Mesenchymal stem cell (in vitro differentiated cells and primary cell): ENCODE measurements at regions not wholly inside any gene's neighbourhood (a gene's known extent, or its start where the extent isn't known, plus 50 kb on each side); places are given as distances from the start of the nearest gene placed in this dataset.

ENCODE experiments used
- DNase-seq: peaks from one replicate; pipeline ENCODE4 v3.0.0-alpha.2; 2013
- H2AFZ ChIP-seq: one replicate; pipeline ENCODE4 v1.6.1; 2013; ENCODE audit warnings: low read depth, mild to moderate bottlenecking, control low read depth, inconsistent platforms, low read length, moderate library complexity
- H2AK5ac ChIP-seq: 2 replicates; pipeline ENCODE4 v1.6.1; 2013; ENCODE audit warnings: low read length, moderate library complexity, mild to moderate bottlenecking, inconsistent platforms; ENCODE audit not compliant: severe bottlenecking
- H2BK120ac ChIP-seq: one replicate; pipeline ENCODE4 v1.6.1; 2013; ENCODE audit warnings: low read depth, mild to moderate bottlenecking, inconsistent platforms, low read length, moderate library complexity
- H2BK12ac ChIP-seq, 2 experiments: one replicate each; pipeline ENCODE4 v1.6.1; 2013; ENCODE audit warnings: inconsistent platforms in 2 of 2, low read length in 2 of 2, mild to moderate bottlenecking in 2 of 2, moderate library complexity in 2 of 2, control low read depth in 1 of 2
- H2BK15ac ChIP-seq: one replicate; pipeline ENCODE4 v1.6.1; 2013; ENCODE audit warnings: mild to moderate bottlenecking, low read depth, inconsistent platforms; ENCODE audit not compliant: poor library complexity, severe bottlenecking
- H2BK5ac ChIP-seq: 2 replicates; pipeline ENCODE4 v1.6.1; 2013; ENCODE audit warnings: low read depth, mild to moderate bottlenecking, low read length, control low read depth, inconsistent platforms; ENCODE audit not compliant: poor library complexity, severe bottlenecking
- H3K14ac ChIP-seq, 2 experiments: one replicate each; pipeline ENCODE4 v1.6.1; 2013; ENCODE audit warnings: inconsistent platforms in 2 of 2, low read length in 2 of 2, control low read depth in 1 of 2, mild to moderate bottlenecking in 1 of 2, moderate library complexity in 1 of 2
- H3K18ac ChIP-seq, 2 experiments: one replicate each; pipeline ENCODE4 v1.6.1; 2013; ENCODE audit warnings: inconsistent platforms in 2 of 2, low read length in 2 of 2, control low read depth in 1 of 2, low read depth in 1 of 2, mild to moderate bottlenecking in 1 of 2
- H3K23ac ChIP-seq, 2 experiments: one replicate each; pipeline ENCODE4 v1.6.1; 2013; ENCODE audit warnings: inconsistent platforms in 2 of 2, low read length in 2 of 2, mild to moderate bottlenecking in 2 of 2, moderate library complexity in 2 of 2, control low read depth in 1 of 2
- H3K27ac ChIP-seq: 2 replicates; pipeline ENCODE4 v1.5.1; 2013; ENCODE audit warnings: mild to moderate bottlenecking, moderate library complexity, low read length, control low read depth, inconsistent platforms; ENCODE audit not compliant: poor library complexity, severe bottlenecking
- H3K27me3 ChIP-seq, 2 experiments: 2 replicates each; pipeline versions ENCODE4 v1.6.1 to v1.7.0; 2013; ENCODE audit warnings: low read length in 2 of 2, mild to moderate bottlenecking in 2 of 2, moderate library complexity in 2 of 2, control low read depth in 1 of 2, inconsistent platforms in 1 of 2; ENCODE audit not compliant: control insufficient read depth in 1 of 2, insufficient read depth in 1 of 2
- H3K36me3 ChIP-seq, 2 experiments: 2 replicates each; pipeline versions ENCODE4 v1.6.1 to v1.7.0; 2013; ENCODE audit warnings: low read length in 2 of 2, control low read depth in 1 of 2, inconsistent platforms in 1 of 2, low read depth in 1 of 2, mild to moderate bottlenecking in 1 of 2; ENCODE audit not compliant: insufficient read depth in 2 of 2, control insufficient read depth in 1 of 2
- H3K4ac ChIP-seq, 2 experiments: one replicate each; pipeline ENCODE4 v1.6.1; 2013; ENCODE audit warnings: inconsistent platforms in 2 of 2, low read length in 2 of 2, mild to moderate bottlenecking in 2 of 2, moderate library complexity in 2 of 2, control low read depth in 1 of 2, low read depth in 1 of 2
- H3K4me1 ChIP-seq: 2 replicates; pipeline ENCODE4 v1.6.1; 2013; ENCODE audit warnings: low read depth, low read length, control low read depth; ENCODE audit not compliant: control insufficient read depth, insufficient read depth
- H3K4me2 ChIP-seq: 2 replicates; pipeline ENCODE4 v1.6.1; 2013; ENCODE audit warnings: low read length, mild to moderate bottlenecking, inconsistent platforms; ENCODE audit not compliant: poor library complexity, severe bottlenecking
- H3K4me3 ChIP-seq, 2 experiments: 2 replicates each; pipeline versions ENCODE4 v1.5.1 to v1.7.0; 2013; ENCODE audit warnings: low read length in 2 of 2, mild to moderate bottlenecking in 2 of 2, control low read depth in 1 of 2, low read depth in 1 of 2; ENCODE audit not compliant: insufficient read depth in 1 of 2
- H3K79me1 ChIP-seq: replicated peaks from 2 replicates; pipeline ENCODE4 v1.6.1; 2013; ENCODE audit warnings: mild to moderate bottlenecking, control low read depth, low read length, inconsistent platforms; ENCODE audit not compliant: poor library complexity, severe bottlenecking
- H3K9ac ChIP-seq: 2 replicates; pipeline ENCODE4 v1.7.0; 2013; ENCODE audit warnings: mild to moderate bottlenecking, low read length, moderate library complexity
- H3K9me3 ChIP-seq: 2 replicates; pipeline ENCODE4 v1.7.0; 2013; ENCODE audit warnings: mild to moderate bottlenecking, low read length; ENCODE audit not compliant: control insufficient read depth
- H4K8ac ChIP-seq: one replicate; pipeline ENCODE4 v1.6.1; 2013; ENCODE audit warnings: inconsistent platforms, mild to moderate bottlenecking, low read length, moderate library complexity
- H4K91ac ChIP-seq: one replicate; pipeline ENCODE4 v1.6.1; 2013; ENCODE audit warnings: mild to moderate bottlenecking, low read length, inconsistent platforms
- WGBS: methylation state at CpG from one replicate; pipeline ENCODE4 v1.1.7; 2013; ENCODE audit warnings: mixed read lengths; 5-methylcytosine and 5-hydroxymethylcytosine counted together

- no peak overlapping the region for H2AFZ ChIP-seq
- 91% methylated on average over 11 of the region's 16 CpGs for WGBS
- DNase-seq = no peak
Observed at GRCh38 chr2:239608723-239609122, 207.9 kb upstream of the HDAC4 start.

DNA sequence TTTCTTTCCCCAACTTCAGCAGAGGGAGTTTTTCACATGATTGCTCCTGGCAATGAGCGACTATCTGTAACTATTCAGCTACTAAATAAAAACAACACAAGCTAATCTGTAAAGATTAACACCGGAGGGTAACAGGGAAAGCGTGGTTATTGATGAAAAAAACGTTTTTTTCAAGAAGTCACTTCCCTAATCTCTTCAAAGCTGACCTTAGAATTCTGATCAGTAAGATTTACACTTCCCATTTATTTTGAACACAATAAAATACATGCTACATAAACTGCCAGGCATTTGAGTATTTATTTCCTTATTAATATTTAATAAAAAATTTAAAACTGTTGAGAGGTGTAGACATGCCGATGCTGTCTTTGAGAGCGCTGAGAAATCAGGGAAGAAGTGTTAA, 207.4 kb upstream of the HDAC4 start:
- H2BK12ac ChIP-seq = no peak overlapping the region
- H3K4me2 ChIP-seq = no peak overlapping the region
- H3K27me3 ChIP-seq = peaks cover 0 to 40% of the 10 kb centered on the region in 2 experiments
- H3K18ac ChIP-seq = no peak overlapping the region
- H3K36me3 ChIP-seq = no peaks in the 10 kb centered on the region
- H3K9me3 ChIP-seq = peaks cover 5% of the 10 kb centered on the region
- H2AFZ ChIP-seq = no peak overlapping the region
- no peak overlapping the region for H3K4ac ChIP-seq
- H3K27ac ChIP-seq = no peak overlapping the region
- no peak overlapping the region for H2BK5ac ChIP-seq
- H3K14ac ChIP-seq = no peak overlapping the region
- H4K8ac ChIP-seq = no peak overlapping the region
- H3K79me1 ChIP-seq = no peaks in the 10 kb centered on the region
- 54% methylated on average over 6 of the region's 6 CpGs for WGBS
- H3K9ac ChIP-seq = no peak overlapping the region
- H2BK120ac ChIP-seq = no peak overlapping the region
- H2AK5ac ChIP-seq = no peak overlapping the region
- no peak overlapping the region for H4K91ac ChIP-seq
- DNase-seq = no peak
- no peaks in the 10 kb centered on the region for H3K4me1 ChIP-seq
- H3K4me3 ChIP-seq = no peak overlapping the region
- no peak overlapping the region for H3K23ac ChIP-seq
- H2BK15ac ChIP-seq = no peak overlapping the region

More at GRCh38 chr2:239608723-239609122, 207.9 kb upstream of the HDAC4 start:
- H3K27ac ChIP-seq = no peak overlapping the region
- H2BK5ac ChIP-seq = no peak overlapping the region
- H3K4ac ChIP-seq = no peak overlapping the region
- no peak overlapping the region for H2AK5ac ChIP-seq
- no peak overlapping the region for H3K18ac ChIP-seq
- no peak overlapping the region for H2BK12ac ChIP-seq
- no peak overlapping the region for H4K8ac ChIP-seq
- no peak overlapping the region for H3K4me3 ChIP-seq
- no peaks in the 10 kb centered on the region for H3K79me1 ChIP-seq
- H4K91ac ChIP-seq = no peak overlapping the region
- no peak overlapping the region for H2BK15ac ChIP-seq
- H2BK120ac ChIP-seq = no peak overlapping the region
- H3K4me2 ChIP-seq = no peak overlapping the region
- no peak overlapping the region for H3K14ac ChIP-seq
- no peak overlapping the region for H3K9ac ChIP-seq
- H3K23ac ChIP-seq = no peak overlapping the region
- peaks cover 5% of the 10 kb centered on the region for H3K9me3 ChIP-seq
- H3K4me1 ChIP-seq = no peaks in the 10 kb centered on the region
- peaks cover 0 to 37% of the 10 kb centered on the region in 2 experiments for H3K27me3 ChIP-seq
- H3K36me3 ChIP-seq = no peaks in the 10 kb centered on the region

- H3K4me3 ChIP-seq = no peak overlapping the region
- no peak overlapping the region for H3K14ac ChIP-seq
- no peaks in the 10 kb centered on the region for H3K79me1 ChIP-seq
- no peak overlapping the region for H2BK120ac ChIP-seq
- no peak overlapping the region for H3K9ac ChIP-seq
- WGBS = 77% methylated on average over 24 of the region's 24 CpGs
- H2AFZ ChIP-seq = no peak overlapping the region
- H3K9me3 ChIP-seq = peaks cover 5% of the 10 kb centered on the region
- no peaks in the 10 kb centered on the region for H3K4me1 ChIP-seq
- no peak overlapping the region for H3K4me2 ChIP-seq
- H3K18ac ChIP-seq = no peak overlapping the region
- H3K4ac ChIP-seq = no peak overlapping the region
- H4K8ac ChIP-seq = no peak overlapping the region
- no peak overlapping the region for H4K91ac ChIP-seq
- H3K27ac ChIP-seq = no peak overlapping the region
- no peak overlapping the region for H3K23ac ChIP-seq
- H3K36me3 ChIP-seq = no peaks in the 10 kb centered on the region
- no peak for DNase-seq
- H2AK5ac ChIP-seq = no peak overlapping the region
- no peak overlapping the region for H2BK12ac ChIP-seq
- H2BK15ac ChIP-seq = no peak overlapping the region
- H3K27me3 ChIP-seq = peaks cover 0 to 40% of the 10 kb centered on the region in 2 experiments
- no peak overlapping the region for H2BK5ac ChIP-seq
Observed at GRCh38 chr2:239607517-239608191, 206.8 kb upstream of the HDAC4 start.

GRCh38 chr2:239606741-239607516, 206.1 kb upstream of the HDAC4 start:
- Histone ChIP-seq H4K91ac (no peak overlapping the region), H2BK12ac (no peak overlapping the region), H2AK5ac (no peak overlapping the region), H3K4me2 (no peak overlapping the region), H2BK120ac (no peak overlapping the region), H3K9ac (no peak overlapping the region), H2BK5ac (no peak overlapping the region), H2BK15ac (no peak overlapping the region), H3K4ac (no peak overlapping the region), H3K4me1 (no peaks in the 10 kb centered on the region), H3K4me3 (no peak overlapping the region), H3K79me1 (no peaks in the 10 kb centered on the region), H3K23ac (no peak overlapping the region), H2AFZ (no peak overlapping the region), H3K36me3 (no peaks in the 10 kb centered on the region), H3K27ac (no peak overlapping the region), H3K27me3 (peaks cover 0 to 40% of the 10 kb centered on the region in 2 experiments), H3K18ac (no peak overlapping the region), H4K8ac (no peak overlapping the region), H3K9me3 (peaks cover 5% of the 10 kb centered on the region), H3K14ac (no peak overlapping the region)
- 69% methylated on average over 7 of the region's 7 CpGs for WGBS
- DNase-seq = no peak
